ENCODE measurements at regions not wholly inside any gene's neighbourhood (a gene's known extent, or its start where the extent isn't known, plus 50 kb on each side); places are given as distances from the start of the nearest gene placed in this dataset.

GRCh38 chr2:37797081-37797480 is 125.6 kb upstream of the CDC42EP3 start:
- no peak for TF ChIP-seq POLR2AphosphoS5 (IDR thresholded peaks at IDR 0.05)
- TF ChIP-seq REST (IDR thresholded peaks at IDR 0.05; ENCODE audit: borderline replicate concordance) = no peak
- TF ChIP-seq MXI1 (conservative IDR thresholded peaks at IDR 0.05; ENCODE audit: poor library complexity, severe bottlenecking) = no peak
- TF ChIP-seq TAF1 (IDR thresholded peaks at IDR 0.05; ENCODE audit: low read depth) = no peak
- TF ChIP-seq RAD21 (conservative IDR thresholded peaks at IDR 0.05) = no peak
- no peak for TF ChIP-seq EZH2 (IDR thresholded peaks at IDR 0.05; ENCODE audit: borderline replicate concordance, insufficient read depth, low read length, poor library complexity, severe bottlenecking)
- no peak for TF ChIP-seq SMC3 (conservative IDR thresholded peaks at IDR 0.05; ENCODE audit: poor library complexity)
- TF ChIP-seq CTCF (IDR thresholded peaks at IDR 0.05; ENCODE audit: poor library complexity, severe bottlenecking) = no peak
- TF ChIP-seq EP300 (conservative IDR thresholded peaks at IDR 0.05; ENCODE audit: poor library complexity, severe bottlenecking) = no peak
- Histone ChIP-seq H3K27me3 (ENCODE audit: insufficient read depth, low read depth, low read length) (no peaks in the 10 kb centered on the region), H3K36me3 (ENCODE audit: insufficient read depth, low read length) (no peaks in the 10 kb centered on the region), H3K79me2 (replicated peaks; ENCODE audit: insufficient read depth, low read length) (no peaks in the 10 kb centered on the region), H3K4me2 (ENCODE audit: low read length) (no peak overlapping the region), H3K27ac (ENCODE audit: low read length) (no peak overlapping the region), H4K20me1 (ENCODE audit: insufficient read depth) (no peaks in the 10 kb centered on the region), H3K4me3 (ENCODE audit: low read length) (no peak overlapping the region), H3K9ac (ENCODE audit: low read length) (no peak overlapping the region), H3K9me3 (ENCODE audit: low read length) (no peaks in the 10 kb centered on the region), H3F3A (ENCODE audit: insufficient read depth, low read length, poor library complexity, severe bottlenecking) (no peaks in the 10 kb centered on the region), H3K9me2 (ENCODE audit: insufficient read depth, low read length) (no peaks in the 10 kb centered on the region), H2AFZ (ENCODE audit: low read depth, low read length) (no peak overlapping the region)

- H3K27me3 ChIP-seq (ENCODE audit: insufficient read depth, low read depth, low read length) = no peaks in the 10 kb centered on the region
- no peaks in the 10 kb centered on the region for H4K20me1 ChIP-seq (ENCODE audit: insufficient read depth)
- no peaks in the 10 kb centered on the region for H3K9me2 ChIP-seq (ENCODE audit: insufficient read depth, low read length)
- no peak overlapping the region for H3K9ac ChIP-seq (ENCODE audit: low read length)
- H2AFZ ChIP-seq (ENCODE audit: low read depth, low read length) = no peak overlapping the region
- H3K27ac ChIP-seq (ENCODE audit: low read length) = no peak overlapping the region
- H3K9me3 ChIP-seq (ENCODE audit: low read length) = no peaks in the 10 kb centered on the region
- H3K4me2 ChIP-seq (ENCODE audit: low read length) = no peak overlapping the region
- no peak overlapping the region for H3K4me3 ChIP-seq (ENCODE audit: low read length)
- no peaks in the 10 kb centered on the region for H3K36me3 ChIP-seq (ENCODE audit: insufficient read depth, low read length)
- no peak for TF ChIP-seq EP300 (conservative IDR thresholded peaks at IDR 0.05; ENCODE audit: poor library complexity, severe bottlenecking)
- no peak for TF ChIP-seq SMC3 (conservative IDR thresholded peaks at IDR 0.05; ENCODE audit: poor library complexity)
- no peak for TF ChIP-seq EZH2 (IDR thresholded peaks at IDR 0.05; ENCODE audit: borderline replicate concordance, insufficient read depth, low read length, poor library complexity, severe bottlenecking)
- TF ChIP-seq POLR2AphosphoS5 (IDR thresholded peaks at IDR 0.05) = no peak
- TF ChIP-seq TAF1 (IDR thresholded peaks at IDR 0.05; ENCODE audit: low read depth) = no peak
- no peak for TF ChIP-seq REST (IDR thresholded peaks at IDR 0.05; ENCODE audit: borderline replicate concordance)
- no peak for TF ChIP-seq MXI1 (conservative IDR thresholded peaks at IDR 0.05; ENCODE audit: poor library complexity, severe bottlenecking)
- TF ChIP-seq CTCF (IDR thresholded peaks at IDR 0.05; ENCODE audit: poor library complexity, severe bottlenecking) = no peak
- no peak for TF ChIP-seq RAD21 (conservative IDR thresholded peaks at IDR 0.05)
- no peaks in the 10 kb centered on the region for H3F3A ChIP-seq (ENCODE audit: insufficient read depth, low read length, poor library complexity, severe bottlenecking)
- H3K79me2 ChIP-seq (replicated peaks; ENCODE audit: insufficient read depth, low read length) = no peaks in the 10 kb centered on the region
These were observed 126.6 kb upstream of the RMDN2 start for GRCh38 chr2:37798315-37799005.

Data from neural cell (in vitro differentiated cells).